ENCODE measurements at regions not wholly inside any gene's neighbourhood (a gene's known extent, or its start where the extent isn't known, plus 50 kb on each side); places are given as distances from the start of the nearest gene placed in this dataset.

GRCh38 chr12:16870845-16871244, 264.9 kb upstream of the LMO3 start:
- TF ChIP-seq CTCF (IDR thresholded peaks at IDR 0.05; ENCODE audit: low read length) (no peak), EZH2 (IDR thresholded peaks at IDR 0.05; ENCODE audit: borderline replicate concordance, low read length) (no peak)
